ENCODE measurements at regions not wholly inside any gene's neighbourhood (a gene's known extent, or its start where the extent isn't known, plus 50 kb on each side); places are given as distances from the start of the nearest gene placed in this dataset.

DNA sequence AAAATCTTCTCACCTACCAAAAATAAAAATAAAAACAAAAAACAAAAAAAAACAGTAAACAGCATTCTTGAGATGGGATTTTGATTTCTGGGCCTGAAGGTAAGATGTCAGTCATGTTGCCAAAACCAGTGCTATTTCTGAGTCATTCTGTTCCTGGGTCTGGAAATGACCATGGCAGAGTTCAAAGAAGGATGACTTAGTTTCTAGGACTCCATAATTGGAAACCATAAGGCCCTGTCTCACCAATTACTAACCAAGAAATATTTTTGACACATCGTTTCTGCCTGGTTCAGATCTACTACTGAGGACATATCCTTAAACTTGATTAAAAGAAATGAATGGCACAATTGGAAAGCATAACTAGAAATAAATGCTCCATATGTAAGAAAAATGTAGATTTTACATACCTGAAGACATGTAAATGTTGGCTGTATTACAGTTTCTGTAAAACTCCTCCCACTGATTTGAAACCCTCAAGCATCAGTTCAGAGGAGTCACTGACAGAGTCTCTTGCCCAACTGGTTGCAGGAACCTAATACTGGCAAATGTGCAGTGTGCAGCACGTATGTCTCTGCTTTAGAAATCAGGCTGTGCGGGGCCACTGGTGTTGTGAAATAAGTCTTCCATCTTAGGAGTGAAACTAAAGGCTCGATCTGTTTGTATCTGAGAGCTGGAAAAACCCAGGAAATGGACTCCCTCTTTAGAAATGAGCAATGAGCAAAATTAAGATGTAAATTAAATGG is 84.8 kb upstream of the EGR2 start:
- H4K20me1 ChIP-seq (ENCODE audit: insufficient read depth) = no peaks in the 10 kb centered on the region
- RAD21 ChIA-PET (ENCODE audit: low non-redundant PET in 1 of 2, low total read pairs in 2 of 2, uncharacterized antibody in 2 of 2, unreplicated experiment in 2 of 2) = no interaction called here
- H3K9me2 ChIP-seq (ENCODE audit: insufficient read depth) = no peaks in the 10 kb centered on the region
- POLR2A ChIA-PET = no interaction called here
- CTCF ChIA-PET = no interaction called here
- H2AFZ ChIP-seq (ENCODE audit: low read depth, low read length, poor library complexity, severe bottlenecking) = no peak overlapping the region
- H3K9ac ChIP-seq (ENCODE audit: low read length) = no peak overlapping the region
- no peaks in the 10 kb centered on the region for H3K36me3 ChIP-seq (ENCODE audit: control insufficient read depth in 1 of 2, insufficient read depth in 2 of 2, low read length in 2 of 2)
- no peak overlapping the region for H3K4me2 ChIP-seq (ENCODE audit: low read length)
- H3K4me1 ChIP-seq (ENCODE audit: control insufficient read depth in 1 of 2, insufficient read depth in 2 of 2, low read length in 2 of 2) = no peaks in the 10 kb centered on the region
- intact Hi-C loops (cut with micrococcal nuclease) = no loop called here
- DNase-seq (ENCODE audit: low read depth, low spot score) (no peak), ATAC-seq (no peak)
- TF ChIP-seq JUND (IDR thresholded peaks at IDR 0.05) (no peak), SRF (IDR thresholded peaks at IDR 0.05; ENCODE audit: low read depth) (no peak), SIN3A (IDR thresholded peaks at IDR 0.05; ENCODE audit: low read depth) (no peak), FOSL1 (IDR thresholded peaks at IDR 0.05; ENCODE audit: low read depth) (no peak), ZFX (IDR thresholded peaks at IDR 0.05) (no peak), YY1 (IDR thresholded peaks at IDR 0.05; ENCODE audit: extremely low read depth, insufficient replicate concordance, low read depth, low read length) (no peak), MAX (IDR thresholded peaks at IDR 0.05) (no peak), TCF7L2 (IDR thresholded peaks at IDR 0.05; ENCODE audit: borderline replicate concordance, extremely low read depth, insufficient read depth, insufficient read length) (no peak), EZH2phosphoT487 (IDR thresholded peaks at IDR 0.05; ENCODE audit: borderline replicate concordance) (no peak), ZNF274 (IDR thresholded peaks at IDR 0.05; ENCODE audit: low read depth, low read length) (no peak), EGR1 (IDR thresholded peaks at IDR 0.05; ENCODE audit: low read depth) (no peak), EZH2 (IDR thresholded peaks at IDR 0.05) (no peak), POLR2AphosphoS5 (IDR thresholded peaks at IDR 0.05; ENCODE audit: low read depth, low read length) (no peak), CEBPB (IDR thresholded peaks at IDR 0.05; ENCODE audit: low read depth) (no peak), RAD21 (IDR thresholded peaks at IDR 0.05; ENCODE audit: low read depth) (no peak)
- TF ChIP-seq, protein P1, sequence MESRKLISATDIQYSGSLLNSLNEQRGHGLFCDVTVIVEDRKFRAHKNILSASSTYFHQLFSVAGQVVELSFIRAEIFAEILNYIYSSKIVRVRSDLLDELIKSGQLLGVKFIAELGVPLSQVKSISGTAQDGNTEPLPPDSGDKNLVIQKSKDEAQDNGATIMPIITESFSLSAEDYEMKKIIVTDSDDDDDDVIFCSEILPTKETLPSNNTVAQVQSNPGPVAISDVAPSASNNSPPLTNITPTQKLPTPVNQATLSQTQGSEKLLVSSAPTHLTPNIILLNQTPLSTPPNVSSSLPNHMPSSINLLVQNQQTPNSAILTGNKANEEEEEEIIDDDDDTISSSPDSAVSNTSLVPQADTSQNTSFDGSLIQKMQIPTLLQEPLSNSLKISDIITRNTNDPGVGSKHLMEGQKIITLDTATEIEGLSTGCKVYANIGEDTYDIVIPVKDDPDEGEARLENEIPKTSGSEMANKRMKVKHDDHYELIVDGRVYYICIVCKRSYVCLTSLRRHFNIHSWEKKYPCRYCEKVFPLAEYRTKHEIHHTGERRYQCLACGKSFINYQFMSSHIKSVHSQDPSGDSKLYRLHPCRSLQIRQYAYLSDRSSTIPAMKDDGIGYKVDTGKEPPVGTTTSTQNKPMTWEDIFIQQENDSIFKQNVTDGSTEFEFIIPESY (IDR thresholded peaks at IDR 0.05; ENCODE audit: extremely low read depth, insufficient replicate concordance, low read length) = no peak
- TF ChIP-seq, protein P2, sequence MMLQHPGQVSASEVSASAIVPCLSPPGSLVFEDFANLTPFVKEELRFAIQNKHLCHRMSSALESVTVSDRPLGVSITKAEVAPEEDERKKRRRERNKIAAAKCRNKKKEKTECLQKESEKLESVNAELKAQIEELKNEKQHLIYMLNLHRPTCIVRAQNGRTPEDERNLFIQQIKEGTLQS (IDR thresholded peaks at IDR 0.05) = no peak
- TF ChIP-seq, protein P3, sequence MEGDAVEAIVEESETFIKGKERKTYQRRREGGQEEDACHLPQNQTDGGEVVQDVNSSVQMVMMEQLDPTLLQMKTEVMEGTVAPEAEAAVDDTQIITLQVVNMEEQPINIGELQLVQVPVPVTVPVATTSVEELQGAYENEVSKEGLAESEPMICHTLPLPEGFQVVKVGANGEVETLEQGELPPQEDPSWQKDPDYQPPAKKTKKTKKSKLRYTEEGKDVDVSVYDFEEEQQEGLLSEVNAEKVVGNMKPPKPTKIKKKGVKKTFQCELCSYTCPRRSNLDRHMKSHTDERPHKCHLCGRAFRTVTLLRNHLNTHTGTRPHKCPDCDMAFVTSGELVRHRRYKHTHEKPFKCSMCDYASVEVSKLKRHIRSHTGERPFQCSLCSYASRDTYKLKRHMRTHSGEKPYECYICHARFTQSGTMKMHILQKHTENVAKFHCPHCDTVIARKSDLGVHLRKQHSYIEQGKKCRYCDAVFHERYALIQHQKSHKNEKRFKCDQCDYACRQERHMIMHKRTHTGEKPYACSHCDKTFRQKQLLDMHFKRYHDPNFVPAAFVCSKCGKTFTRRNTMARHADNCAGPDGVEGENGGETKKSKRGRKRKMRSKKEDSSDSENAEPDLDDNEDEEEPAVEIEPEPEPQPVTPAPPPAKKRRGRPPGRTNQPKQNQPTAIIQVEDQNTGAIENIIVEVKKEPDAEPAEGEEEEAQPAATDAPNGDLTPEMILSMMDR (IDR thresholded peaks at IDR 0.05 in 2 of 3, conservative IDR thresholded peaks at IDR 0.05 in 1 of 3; ENCODE audit: borderline replicate concordance in 1 of 3, insufficient read depth in 1 of 3, low read depth in 2 of 3, low read length in 2 of 3) = no peak
- no peak overlapping the region for H3K27ac ChIP-seq (ENCODE audit: low read depth, low read length)
- no peaks in the 10 kb centered on the region for H3K9me3 ChIP-seq (ENCODE audit: control insufficient read depth in 1 of 2, insufficient read depth in 1 of 2, low read depth in 1 of 2, low read length in 2 of 2)
- no peaks in the 10 kb centered on the region for H3K79me2 ChIP-seq (ENCODE audit: insufficient read depth, low read length)
- no peak overlapping the region for H3K4me3 ChIP-seq (replicated peaks in 1 of 2; ENCODE audit: low read depth in 1 of 2, low read length in 2 of 2)
- BruUV-seq (replicated peaks) = no TSS peak
- no peaks in the 10 kb centered on the region for H3K27me3 ChIP-seq (ENCODE audit: insufficient read depth, low read length)

Data from HCT116 (cell line).